Loucy (cell line): ENCODE measurements at regions not wholly inside any gene's neighbourhood (a gene's known extent, or its start where the extent isn't known, plus 50 kb on each side); places are given as distances from the start of the nearest gene placed in this dataset.
"Not testable (repeated sequence)": the region's sequence is repeated elsewhere in the genome, so short reads cannot be mapped to it uniquely, and the experiment has no call there.

Experiments
- EZH2phosphoT487 ChIP-seq: fragments of 200-600 bp; IDR thresholded peaks from 2 replicates; pipeline ENCODE4 v1.6.1; 2018; ENCODE audit warnings: antibody characterized with exemption, mild to moderate bottlenecking, moderate library complexity, borderline replicate concordance
- TF ChIP-seq, protein P1 (sequence below): fragments of 200-600 bp; sonication (generic); conservative IDR thresholded peaks from 2 replicates; pipeline ENCODE4 v1.5.1; 2014; ENCODE audit warnings: mild to moderate bottlenecking, antibody characterized with exemption, low read length

DNA sequence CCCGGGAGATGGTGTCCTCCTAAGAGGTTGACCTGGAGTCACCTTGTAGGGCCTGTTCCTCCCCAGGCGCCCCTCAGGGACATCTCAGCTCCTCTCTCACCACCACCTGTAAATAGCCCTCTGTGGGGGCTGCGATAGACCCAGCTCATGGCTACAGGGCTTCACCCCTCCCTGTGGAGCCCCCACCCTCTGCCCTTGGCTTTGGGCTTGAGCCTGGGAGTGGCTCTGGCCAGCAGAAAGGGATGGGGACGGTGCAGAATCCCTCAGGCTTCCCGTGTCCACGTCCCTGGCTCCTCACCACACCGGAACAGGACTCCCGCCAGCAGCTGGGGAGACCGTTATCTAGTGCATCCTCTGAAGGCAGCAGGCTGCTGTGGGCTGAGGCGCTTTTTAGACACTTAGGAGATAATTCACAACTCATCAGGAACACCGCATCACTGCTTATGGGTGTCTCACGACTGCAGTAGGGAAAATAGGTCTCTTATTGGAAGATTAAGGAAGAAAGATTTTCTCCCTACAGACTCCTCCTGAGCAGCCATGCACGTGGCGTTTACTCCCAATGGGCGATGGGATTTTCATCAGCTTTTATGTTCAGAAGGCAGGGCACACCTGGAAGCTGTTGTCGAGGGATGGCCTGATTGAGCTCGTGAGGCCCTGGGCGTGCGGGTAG is 253.1 kb downstream of the ADGRD1 start:
- TF ChIP-seq, protein P1, sequence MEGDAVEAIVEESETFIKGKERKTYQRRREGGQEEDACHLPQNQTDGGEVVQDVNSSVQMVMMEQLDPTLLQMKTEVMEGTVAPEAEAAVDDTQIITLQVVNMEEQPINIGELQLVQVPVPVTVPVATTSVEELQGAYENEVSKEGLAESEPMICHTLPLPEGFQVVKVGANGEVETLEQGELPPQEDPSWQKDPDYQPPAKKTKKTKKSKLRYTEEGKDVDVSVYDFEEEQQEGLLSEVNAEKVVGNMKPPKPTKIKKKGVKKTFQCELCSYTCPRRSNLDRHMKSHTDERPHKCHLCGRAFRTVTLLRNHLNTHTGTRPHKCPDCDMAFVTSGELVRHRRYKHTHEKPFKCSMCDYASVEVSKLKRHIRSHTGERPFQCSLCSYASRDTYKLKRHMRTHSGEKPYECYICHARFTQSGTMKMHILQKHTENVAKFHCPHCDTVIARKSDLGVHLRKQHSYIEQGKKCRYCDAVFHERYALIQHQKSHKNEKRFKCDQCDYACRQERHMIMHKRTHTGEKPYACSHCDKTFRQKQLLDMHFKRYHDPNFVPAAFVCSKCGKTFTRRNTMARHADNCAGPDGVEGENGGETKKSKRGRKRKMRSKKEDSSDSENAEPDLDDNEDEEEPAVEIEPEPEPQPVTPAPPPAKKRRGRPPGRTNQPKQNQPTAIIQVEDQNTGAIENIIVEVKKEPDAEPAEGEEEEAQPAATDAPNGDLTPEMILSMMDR: not testable (repeated sequence)
- TF ChIP-seq EZH2phosphoT487: not testable (repeated sequence)
